C4-2B (cell line): ENCODE measurements at regions not wholly inside any gene's neighbourhood (a gene's known extent, or its start where the extent isn't known, plus 50 kb on each side); places are given as distances from the start of the nearest gene placed in this dataset.

Experiments
- CTCF ChIP-seq: fragments of 450-650 bp; conservative IDR thresholded peaks from 2 replicates; pipeline ENCODE4 v1.5.1; 2017; ENCODE audit warnings: mild to moderate bottlenecking
- ZFX ChIP-seq: fragments of 450-650 bp; IDR thresholded peaks from 2 replicates; pipeline ENCODE4 v1.6.1; 2017

- TF ChIP-seq ZFX (no peak), CTCF (no peak)
Observed at GRCh38 chr19:31125071-31125470, 224.2 kb downstream of the TSHZ3 start.
